HG03060 (cell line): ENCODE measurements at regions not wholly inside any gene's neighbourhood (a gene's known extent, or its start where the extent isn't known, plus 50 kb on each side); places are given as distances from the start of the nearest gene placed in this dataset.
"Not testable (repeated sequence)": the region's sequence is repeated elsewhere in the genome, so short reads cannot be mapped to it uniquely, and the experiment has no call there.

ENCODE experiments used
- ATAC-seq: cut with Tn5 transposase; IDR thresholded peaks from one replicate; pipeline ENCODE4 v1.9.1; 2021; ENCODE audit warnings: low read depth, moderate number of reproducible peaks; ENCODE audit not compliant: unreplicated experiment

GRCh38 chr21:14759285-14759684 is 213.2 kb upstream of the SAMSN1 start:
- ATAC-seq = no peak

GRCh38 chr21:14758849-14759248 is 212.7 kb upstream of the SAMSN1 start:
- ATAC-seq = no peak

GRCh38 chr21:14757533-14758327 is 211.6 kb upstream of the SAMSN1 start:
- ATAC-seq = no peak

- ATAC-seq = no peak
Measured at GRCh38 chr21:14755086-14755485, 209.0 kb upstream of the SAMSN1 start.

- no peak for ATAC-seq
Measured at GRCh38 chr21:14754682-14755081, 208.6 kb upstream of the SAMSN1 start.

- no peak for ATAC-seq
Measured at GRCh38 chr21:14754259-14754604, 208.1 kb upstream of the SAMSN1 start.

GRCh38 chr21:14753466-14754258 is 207.5 kb upstream of the SAMSN1 start:
- no peak for ATAC-seq

- no peak for ATAC-seq
Measured at GRCh38 chr21:14753069-14753465, 207.0 kb upstream of the SAMSN1 start.

GRCh38 chr21:14752345-14752909 is 206.3 kb upstream of the SAMSN1 start:
- no peak for ATAC-seq

GRCh38 chr21:14751602-14752344 is 205.7 kb upstream of the SAMSN1 start:
- ATAC-seq = no peak

- ATAC-seq = no peak
Measured at GRCh38 chr21:14751011-14751410, 204.9 kb upstream of the SAMSN1 start.

- no peak for ATAC-seq
Measured at GRCh38 chr21:14750041-14750440, 203.9 kb upstream of the SAMSN1 start.

- ATAC-seq = no peak
Measured at GRCh38 chr21:14748662-14749061, 202.5 kb upstream of the SAMSN1 start.

- no peak for ATAC-seq
Measured at GRCh38 chr21:14744368-14744767, 198.3 kb upstream of the SAMSN1 start.

- no peak for ATAC-seq
Measured at GRCh38 chr21:14742119-14742518, 196.0 kb upstream of the SAMSN1 start.

GRCh38 chr21:14741256-14741655 is 195.1 kb upstream of the SAMSN1 start:
- ATAC-seq = no peak

GRCh38 chr21:14740692-14741091 is 194.6 kb upstream of the SAMSN1 start:
- no peak for ATAC-seq

- ATAC-seq = no peak
Measured at GRCh38 chr21:14740116-14740515, 194.0 kb upstream of the SAMSN1 start.

GRCh38 chr21:14739590-14739989 is 193.5 kb upstream of the SAMSN1 start:
- no peak for ATAC-seq

- not testable (repeated sequence) for ATAC-seq
Measured at GRCh38 chr21:14738576-14738975, 192.5 kb upstream of the SAMSN1 start.

- no peak for ATAC-seq
Measured at GRCh38 chr21:14737922-14738321, 191.8 kb upstream of the SAMSN1 start.
